Esophagus squamous epithelium (tissue), 5 donors: ENCODE measurements at regions not wholly inside any gene's neighbourhood (a gene's known extent, or its start where the extent isn't known, plus 50 kb on each side); places are given as distances from the start of the nearest gene placed in this dataset.
"Not testable (repeated sequence)": the region's sequence is repeated elsewhere in the genome, so short reads cannot be mapped to it uniquely, and the experiment has no call there.

Source experiments
- DNase-seq: peaks from one replicate; lab custom pipeline; 2025; lab: John Stamatoyannopoulos, UW
- H3K27ac ChIP-seq, 4 donors: fragments of 200-600 bp; sonication (generic); one replicate each; pipeline ENCODE4 v1.5.1; 2016 to 2019; ENCODE audit warnings: mild to moderate bottlenecking in 1 of 4
- H3K27me3 ChIP-seq, 4 donors: fragments of 200-600 bp; sonication (generic); 1 replicate in 3 of 4; 2 replicates in 1 of 4; pipeline versions ENCODE4 v1.5.1 to v1.6.0; 2017 to 2021; ENCODE audit warnings: antibody characterized with exemption in 1 of 4
- H3K36me3 ChIP-seq, 3 donors: fragments of 200-600 bp; sonication (generic); one replicate each; pipeline ENCODE4 v1.5.1; 2016 to 2019
- H3K4me1 ChIP-seq, 3 donors: fragments of 200-600 bp; sonication (generic); one replicate each; pipeline ENCODE4 v1.5.1; 2017 to 2019
- H3K4me3 ChIP-seq, 4 donors: fragments of 200-600 bp; sonication (generic); 1 replicate in 3 of 4; 2 replicates in 1 of 4; pipeline ENCODE4 v1.5.1; 2016 to 2019; ENCODE audit warnings: mild to moderate bottlenecking in 2 of 4, moderate library complexity in 1 of 4
- H3K9me3 ChIP-seq, 3 donors: fragments of 200-600 bp; sonication (generic); one replicate each; pipeline ENCODE4 v1.5.1; 2016 to 2019
- POLR2A ChIP-seq, 4 donors: fragments of 450-650 bp; IDR thresholded peaks; one replicate each; pipeline ENCODE4 v1.6.1; 2017; ENCODE audit warnings: antibody characterized with exemption in 4 of 4, mild to moderate bottlenecking in 4 of 4, moderate library complexity in 3 of 4
- WGBS, 2 donors: methylation state at CpG; one replicate each; pipeline ENCODE4 v1.1.5; 2018; 5-methylcytosine and 5-hydroxymethylcytosine counted together
- intact Hi-C: fragments of 100-400 bp; cut with DNase I; formaldehyde crosslinking; loops from one replicate; pipeline ENCODE4 v1.15.0; 2022
- TF ChIP-seq, protein P1 (sequence below), 6 experiments: fragments of 450-650 bp in 4 of 6; fragments of 200-600 bp in 2 of 6; sonication (generic) in 2 of 6; IDR thresholded peaks; one replicate each; pipeline ENCODE4 v1.5.1; 2016 to 2019; ENCODE audit warnings: antibody characterized with exemption in 6 of 6, mild to moderate bottlenecking in 4 of 6, moderate library complexity in 4 of 6
- donor health status: DM: yes; HTN: yes; CAD: no.

- Histone ChIP-seq H3K27me3 (no peaks in the 10 kb centered on the region), H3K27ac (no peak overlapping the region), H3K4me3 (no peak overlapping the region), H3K36me3 (no peaks in the 10 kb centered on the region), H3K9me3 (no peaks in the 10 kb centered on the region), H3K4me1 (no peaks in the 10 kb centered on the region)
- TF ChIP-seq, protein P1, sequence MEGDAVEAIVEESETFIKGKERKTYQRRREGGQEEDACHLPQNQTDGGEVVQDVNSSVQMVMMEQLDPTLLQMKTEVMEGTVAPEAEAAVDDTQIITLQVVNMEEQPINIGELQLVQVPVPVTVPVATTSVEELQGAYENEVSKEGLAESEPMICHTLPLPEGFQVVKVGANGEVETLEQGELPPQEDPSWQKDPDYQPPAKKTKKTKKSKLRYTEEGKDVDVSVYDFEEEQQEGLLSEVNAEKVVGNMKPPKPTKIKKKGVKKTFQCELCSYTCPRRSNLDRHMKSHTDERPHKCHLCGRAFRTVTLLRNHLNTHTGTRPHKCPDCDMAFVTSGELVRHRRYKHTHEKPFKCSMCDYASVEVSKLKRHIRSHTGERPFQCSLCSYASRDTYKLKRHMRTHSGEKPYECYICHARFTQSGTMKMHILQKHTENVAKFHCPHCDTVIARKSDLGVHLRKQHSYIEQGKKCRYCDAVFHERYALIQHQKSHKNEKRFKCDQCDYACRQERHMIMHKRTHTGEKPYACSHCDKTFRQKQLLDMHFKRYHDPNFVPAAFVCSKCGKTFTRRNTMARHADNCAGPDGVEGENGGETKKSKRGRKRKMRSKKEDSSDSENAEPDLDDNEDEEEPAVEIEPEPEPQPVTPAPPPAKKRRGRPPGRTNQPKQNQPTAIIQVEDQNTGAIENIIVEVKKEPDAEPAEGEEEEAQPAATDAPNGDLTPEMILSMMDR (IDR thresholded peaks at IDR 0.05): no peak
- no peak for TF ChIP-seq POLR2A (IDR thresholded peaks at IDR 0.05)
- no peak for DNase-seq
- intact Hi-C loops: no loop called here
- WGBS, 2 donors: 83 to 87% methylated on average over 2 of the region's 2 CpGs
Measured at GRCh38 chr6:55941702-55942101, 66.3 kb upstream of the BMP5 start.

GRCh38 chr6:55937951-55938690, 62.7 kb upstream of the BMP5 start:
- no peaks in the 10 kb centered on the region for H3K4me1 ChIP-seq
- H3K4me3 ChIP-seq: no peak overlapping the region
- H3K27ac ChIP-seq: no peak overlapping the region
- H3K9me3 ChIP-seq: no peaks in the 10 kb centered on the region
- no peak for TF ChIP-seq POLR2A (IDR thresholded peaks at IDR 0.05)
- TF ChIP-seq, protein P1 (IDR thresholded peaks at IDR 0.05): no peak
- WGBS, 2 donors: 49 to 63% methylated on average over 4 of the region's 4 CpGs
- H3K36me3 ChIP-seq: no peaks in the 10 kb centered on the region
- no peak for DNase-seq
- intact Hi-C loops: no loop called here
- no peaks in the 10 kb centered on the region for H3K27me3 ChIP-seq

- H3K4me3 ChIP-seq: no peak overlapping the region
- WGBS, 2 donors: 74 to 77% methylated on average over 5 of the region's 5 CpGs
- TF ChIP-seq POLR2A (IDR thresholded peaks at IDR 0.05): no peak
- TF ChIP-seq, protein P1 (IDR thresholded peaks at IDR 0.05): no peak
- H3K27me3 ChIP-seq: no peaks in the 10 kb centered on the region
- no peak overlapping the region for H3K27ac ChIP-seq
- no peaks in the 10 kb centered on the region for H3K36me3 ChIP-seq
- H3K9me3 ChIP-seq: no peaks in the 10 kb centered on the region
- DNase-seq: no peak
- H3K4me1 ChIP-seq: no peaks in the 10 kb centered on the region
- intact Hi-C loops: no loop called here
Measured at GRCh38 chr6:55937261-55937947, 62.0 kb upstream of the BMP5 start.

DNA sequence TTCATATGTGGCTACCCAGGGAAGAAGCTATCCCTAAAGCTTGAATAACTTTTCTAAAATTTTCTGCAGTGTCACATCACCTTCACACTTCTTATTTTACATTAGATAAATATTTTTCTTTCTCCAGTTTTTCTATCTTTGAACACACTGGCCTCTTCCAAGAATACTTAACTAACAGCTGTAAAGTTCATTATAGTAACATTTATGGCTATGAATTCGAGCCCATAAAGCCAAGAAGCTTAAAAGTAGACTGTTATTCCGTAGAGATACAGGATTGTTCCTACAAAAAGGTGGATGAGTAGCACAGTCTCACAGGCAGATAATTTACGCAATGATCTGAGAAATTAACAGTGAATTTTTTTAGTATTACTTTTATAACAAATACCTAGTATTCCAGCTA, 55.7 kb upstream of the BMP5 start:
- Histone ChIP-seq H3K4me1 (no peaks in the 10 kb centered on the region), H3K27me3 (no peaks in the 10 kb centered on the region), H3K4me3 (no peak overlapping the region), H3K27ac (no peak overlapping the region), H3K36me3 (no peaks in the 10 kb centered on the region), H3K9me3 (no peaks in the 10 kb centered on the region)
- TF ChIP-seq, protein P1 (IDR thresholded peaks at IDR 0.05): no peak
- no peak for TF ChIP-seq POLR2A (IDR thresholded peaks at IDR 0.05)
- WGBS, 2 donors: 53 to 56% methylated on average over 3 of the region's 3 CpGs
- intact Hi-C loops: no loop called here
- DNase-seq: no peak

GRCh38 chr6:55927713-55928112, 52.3 kb upstream of the BMP5 start:
- H3K27ac ChIP-seq, H3K36me3 ChIP-seq, H3K9me3 ChIP-seq, H3K4me3 ChIP-seq, H3K27me3 ChIP-seq, intact Hi-C loops, H3K4me1 ChIP-seq, DNase-seq: not testable (repeated sequence)
- 57 to 59% methylated on average over 2 of the region's 2 CpGs for WGBS, 2 donors
